HEK293T (cell line): ENCODE measurements at regions not wholly inside any gene's neighbourhood (a gene's known extent, or its start where the extent isn't known, plus 50 kb on each side); places are given as distances from the start of the nearest gene placed in this dataset.

Experiments
- ARNT ChIP-seq: fragments of 450-650 bp; IDR thresholded peaks from 2 replicates; pipeline ENCODE4 v1.6.1; 2017; ENCODE audit warnings: mild to moderate bottlenecking
- BHLHE40 ChIP-seq: fragments of 450-650 bp; IDR thresholded peaks from 2 replicates; pipeline ENCODE4 v1.6.1; 2016; ENCODE audit warnings: mild to moderate bottlenecking, moderate library complexity, borderline replicate concordance
- FOXA1 ChIP-seq: fragments of 450-650 bp; IDR thresholded peaks from 2 replicates; pipeline ENCODE4 v1.6.1; 2016; ENCODE audit warnings: mild to moderate bottlenecking
- FOXK2 ChIP-seq: fragments of 450-650 bp; IDR thresholded peaks from 2 replicates; pipeline ENCODE4 v1.6.1; 2016; ENCODE audit warnings: mild to moderate bottlenecking
- SUZ12 ChIP-seq: fragments of 450-650 bp; IDR thresholded peaks from 2 replicates; pipeline ENCODE4 v1.6.1; 2016; ENCODE audit warnings: mild to moderate bottlenecking

DNA sequence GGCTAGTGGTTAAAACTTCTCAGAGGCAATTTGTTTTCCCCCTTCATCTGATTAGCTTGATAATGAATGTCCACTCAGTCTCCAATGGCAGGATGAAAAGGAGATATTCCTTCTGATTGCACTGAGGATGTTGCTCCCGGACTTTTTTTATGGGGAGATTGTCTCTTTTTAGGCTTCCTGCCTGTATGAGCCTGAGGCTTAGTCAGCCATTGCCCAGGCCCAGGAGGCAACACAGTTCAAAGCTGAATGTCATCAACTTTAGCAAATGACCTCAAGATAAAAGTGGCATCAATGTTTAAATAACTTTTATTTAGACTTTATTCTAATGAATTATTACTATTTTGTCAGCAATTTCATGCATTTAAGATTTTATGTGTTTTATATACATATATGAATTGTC, 162.9 kb upstream of the PTBP2 start:
- TF ChIP-seq ARNT (no peak), SUZ12 (no peak), FOXK2 (no peak), BHLHE40 (no peak), FOXA1 (no peak)
